Right lobe of liver (tissue), 6 donors: ENCODE measurements at regions not wholly inside any gene's neighbourhood (a gene's known extent, or its start where the extent isn't known, plus 50 kb on each side); places are given as distances from the start of the nearest gene placed in this dataset.
A peak's percentile ranks its signal among the peaks of the same experiment; 100 is the strongest.
"Not testable (repeated sequence)": the region's sequence is repeated elsewhere in the genome, so short reads cannot be mapped to it uniquely, and the experiment has no call there.

Source experiments
- ATAC-seq, 4 donors: fragments of 200-7000 bp; cut with Tn5 transposase; one replicate each; pipeline ENCODE4 v1.9.1; 2020; ENCODE audit warnings: mild to moderate bottlenecking in 4 of 4, moderate library complexity in 4 of 4
- DNase-seq, 3 donors: peaks; one replicate each; pipeline ENCODE4 v3.0.0-alpha.2; 2020
- H3K27ac ChIP-seq, 3 donors: fragments of 200-600 bp; one replicate each; pipeline ENCODE4 v1.8.0; 2022
- H3K27me3 ChIP-seq, 2 donors: fragments of 200-600 bp; one replicate each; pipeline ENCODE4 v1.8.0; 2022
- H3K36me3 ChIP-seq, 4 donors: fragments of 200-600 bp; sonication (generic) in 1 of 4; one replicate each; pipeline versions ENCODE4 v1.5.1 to v1.8.0; 2017 to 2022; ENCODE audit warnings: control low read depth in 1 of 4
- H3K4me1 ChIP-seq, 4 donors: fragments of 200-600 bp; sonication (generic) in 1 of 4; one replicate each; pipeline versions ENCODE4 v1.5.1 to v1.8.0; 2017 to 2022; ENCODE audit warnings: control low read depth in 1 of 4
- H3K4me3 ChIP-seq, 3 donors: fragments of 200-600 bp; one replicate each; pipeline ENCODE4 v1.8.0; 2022
- H3K9me3 ChIP-seq, 4 donors: fragments of 200-600 bp; sonication (generic) in 1 of 4; one replicate each; pipeline versions ENCODE4 v1.5.1 to v1.8.0; 2017 to 2022; ENCODE audit warnings: control low read depth in 1 of 4
- CTCF ChIP-seq, 4 donors: fragments of 200-600 bp in 3 of 4; fragments of 450-650 bp in 1 of 4; IDR thresholded peaks; one replicate each; pipeline versions ENCODE4 v1.5.1 to v1.8.0; 2016 to 2022; ENCODE audit warnings: antibody characterized with exemption in 4 of 4, mild to moderate bottlenecking in 2 of 4
- POLR2A ChIP-seq: fragments of 450-650 bp; IDR thresholded peaks from one replicate; pipeline ENCODE4 v1.6.1; 2017; ENCODE audit warnings: antibody characterized with exemption, mild to moderate bottlenecking
- WGBS: methylation state at CpG from one replicate; pipeline ENCODE4 v1.1.6; 2018; ENCODE audit warnings: low coverage, low lambda C conversion rate; ENCODE audit not compliant: insufficient coverage; ENCODE audit errors: missing lambda C conversion rate; 5-methylcytosine and 5-hydroxymethylcytosine counted together
- intact Hi-C, 2 donors: fragments of 100-400 bp; cut with DNase I; formaldehyde crosslinking; loops; one replicate each; pipeline versions ENCODE4 v1.11.2 to v1.14.1; 2022
- donor health status: DM: no; HTN: yes; CAD: no.
- donor health status: DM: no; HTN: no; CAD: no.
- donor health status: DM: no; HTN: no; CAD: no.
- donor health status: DM: no; HTN: yes; CAD: no.
- donor health status: DM: no; HTN: yes; CAD: no.

GRCh38 chr9:87405677-87406542 lies 91.8 kb upstream of the DAPK1 start:
- Histone ChIP-seq H3K36me3 (no peaks in the 10 kb centered on the region), H3K4me1 (peaks cover 0 to 27% (median 12%) of the 10 kb centered on the region in 4 donors), H3K27me3 (no peaks in the 10 kb centered on the region), H3K9me3 (no peaks in the 10 kb centered on the region), H3K4me3 (no peak overlapping the region), H3K27ac (peak overlapping the region; percentile 42 to 90 (median 72))
- DNase-seq (peak; percentile 61 to 85 (median 72)), ATAC-seq (peak; percentile 83 to 89 (median 88))
- intact Hi-C loops: no loop called here
- TF ChIP-seq CTCF (IDR thresholded peaks at IDR 0.05) (no peak), POLR2A (no peak)
- WGBS: 16% methylated on average over 3 of the region's 3 CpGs

- Histone ChIP-seq H3K27ac (peak overlapping the region; percentile 42 to 90 (median 72)), H3K4me1 (peaks cover 0 to 27% (median 12%) of the 10 kb centered on the region in 4 donors), H3K27me3 (no peaks in the 10 kb centered on the region), H3K36me3 (no peaks in the 10 kb centered on the region), H3K4me3 (no peak overlapping the region), H3K9me3 (no peaks in the 10 kb centered on the region)
- WGBS: 39% methylated on average over 4 of the region's 4 CpGs
- ATAC-seq (peak; percentile 78 to 88 (median 82)), DNase-seq (no peak)
- intact Hi-C loops: no loop called here
- TF ChIP-seq POLR2A (no peak), CTCF (IDR thresholded peaks at IDR 0.05) (no peak)
Observed at GRCh38 chr9:87406543-87407166, 91.0 kb upstream of the DAPK1 start.

GRCh38 chr9:87410047-87411005 lies 87.3 kb upstream of the DAPK1 start:
- WGBS: 83% methylated on average over 15 of the region's 16 CpGs

GRCh38 chr9:87420884-87421283 lies 76.8 kb upstream of the DAPK1 start:
- intact Hi-C loops: no loop called here
- H3K4me1 ChIP-seq: peaks cover 0 to 18% (median 7%) of the 10 kb centered on the region in 4 donors
- no peak for TF ChIP-seq CTCF (IDR thresholded peaks at IDR 0.05)
- no peak for TF ChIP-seq POLR2A

More at GRCh38 chr9:87410047-87411005, 87.3 kb upstream of the DAPK1 start:
- H3K27me3 ChIP-seq, intact Hi-C loops, H3K9me3 ChIP-seq, H3K4me3 ChIP-seq, ATAC-seq, H3K27ac ChIP-seq, DNase-seq, H3K36me3 ChIP-seq: not testable (repeated sequence)
- H3K4me1 ChIP-seq: peaks cover 0 to 14% (median 7%) of the 10 kb centered on the region in 4 donors

More at GRCh38 chr9:87420884-87421283, 76.8 kb upstream of the DAPK1 start:
- Histone ChIP-seq H3K9me3 (no peaks in the 10 kb centered on the region), H3K27me3 (no peaks in the 10 kb centered on the region), H3K36me3 (no peaks in the 10 kb centered on the region), H3K27ac (no peak overlapping the region), H3K4me3 (no peak overlapping the region)
- ATAC-seq (no peak), DNase-seq (no peak)
- WGBS: 100% methylated on average over 1 of the region's 1 CpG
